GM12873 (cell line): ENCODE measurements at regions not wholly inside any gene's neighbourhood (a gene's known extent, or its start where the extent isn't known, plus 50 kb on each side); places are given as distances from the start of the nearest gene placed in this dataset.

Experiments
- TF ChIP-seq, protein P1 (sequence below): IDR thresholded peaks from 2 replicates; pipeline ENCODE4 v1.5.1; 2012; ENCODE audit warnings: low read depth, mild to moderate bottlenecking, moderate library complexity, low read length, control low read depth; ENCODE audit not compliant: insufficient read depth; ENCODE audit errors: missing control alignments

DNA sequence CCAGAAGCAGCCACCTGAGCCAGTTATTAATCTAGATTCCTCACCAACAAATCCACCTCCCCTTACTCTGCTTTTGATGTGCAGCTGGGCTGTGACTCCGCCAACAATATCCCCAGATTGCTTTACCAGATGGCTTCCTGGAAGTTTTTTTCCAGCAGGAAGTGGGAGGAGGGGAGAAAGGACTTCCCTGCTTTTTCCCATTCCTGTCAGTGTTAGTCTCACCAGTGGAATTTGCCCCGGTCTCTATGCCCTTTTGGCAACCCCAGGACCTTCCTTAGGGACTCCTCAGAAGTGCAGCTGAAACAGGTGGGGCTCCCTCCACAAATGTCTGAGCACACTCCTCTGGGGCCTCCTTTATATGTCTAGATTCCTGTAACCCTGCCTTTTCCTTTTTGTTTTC lies 465.2 kb upstream of the IGFBP7 start:
- TF ChIP-seq, protein P1, sequence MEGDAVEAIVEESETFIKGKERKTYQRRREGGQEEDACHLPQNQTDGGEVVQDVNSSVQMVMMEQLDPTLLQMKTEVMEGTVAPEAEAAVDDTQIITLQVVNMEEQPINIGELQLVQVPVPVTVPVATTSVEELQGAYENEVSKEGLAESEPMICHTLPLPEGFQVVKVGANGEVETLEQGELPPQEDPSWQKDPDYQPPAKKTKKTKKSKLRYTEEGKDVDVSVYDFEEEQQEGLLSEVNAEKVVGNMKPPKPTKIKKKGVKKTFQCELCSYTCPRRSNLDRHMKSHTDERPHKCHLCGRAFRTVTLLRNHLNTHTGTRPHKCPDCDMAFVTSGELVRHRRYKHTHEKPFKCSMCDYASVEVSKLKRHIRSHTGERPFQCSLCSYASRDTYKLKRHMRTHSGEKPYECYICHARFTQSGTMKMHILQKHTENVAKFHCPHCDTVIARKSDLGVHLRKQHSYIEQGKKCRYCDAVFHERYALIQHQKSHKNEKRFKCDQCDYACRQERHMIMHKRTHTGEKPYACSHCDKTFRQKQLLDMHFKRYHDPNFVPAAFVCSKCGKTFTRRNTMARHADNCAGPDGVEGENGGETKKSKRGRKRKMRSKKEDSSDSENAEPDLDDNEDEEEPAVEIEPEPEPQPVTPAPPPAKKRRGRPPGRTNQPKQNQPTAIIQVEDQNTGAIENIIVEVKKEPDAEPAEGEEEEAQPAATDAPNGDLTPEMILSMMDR = no peak

DNA sequence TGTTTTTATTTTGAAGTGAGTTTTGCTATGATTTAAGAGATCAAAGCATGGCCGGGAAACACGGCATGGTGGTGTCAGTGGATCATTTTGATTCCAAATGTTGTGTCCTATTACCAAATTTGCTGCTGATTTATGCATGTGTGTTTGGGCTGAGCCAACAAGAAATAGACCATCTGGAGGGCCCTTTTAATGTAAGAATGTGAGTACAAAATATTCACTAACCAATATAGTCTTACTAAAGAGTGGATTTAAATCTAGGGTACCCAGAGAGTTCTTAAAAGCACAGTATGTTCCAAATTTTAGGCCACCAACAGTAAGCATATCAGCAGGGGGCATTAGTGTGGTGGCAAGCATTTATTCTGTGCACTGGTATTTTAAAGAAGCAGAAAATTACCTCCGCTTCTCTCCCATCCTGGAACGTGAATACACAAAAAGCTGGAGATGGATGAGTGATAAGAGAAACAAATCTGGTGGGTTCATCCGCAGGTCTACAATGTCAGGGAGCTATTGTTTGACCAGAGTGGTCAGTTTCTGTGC lies 444.4 kb upstream of the IGFBP7 start:
- TF ChIP-seq, protein P1 = no peak

DNA sequence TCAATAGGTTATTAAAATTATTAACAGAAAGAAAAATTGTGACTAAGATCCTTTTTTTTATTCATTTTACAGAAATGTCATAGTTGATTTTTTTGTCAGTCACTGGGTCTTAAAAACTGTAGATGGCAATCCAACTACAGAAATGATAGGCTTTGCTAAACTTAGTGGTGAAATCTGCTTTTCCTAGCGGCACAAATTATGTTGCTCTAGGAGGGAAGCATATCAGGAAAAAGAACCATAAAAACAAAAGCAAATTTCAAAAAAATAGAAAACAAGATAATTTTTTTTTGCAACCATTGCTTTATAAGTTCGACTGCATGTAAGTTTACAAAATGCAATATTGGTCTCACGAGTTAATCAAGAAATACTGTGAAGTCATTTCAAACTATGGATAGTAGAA lies 443.5 kb upstream of the IGFBP7 start:
- TF ChIP-seq, protein P1 = no peak

DNA sequence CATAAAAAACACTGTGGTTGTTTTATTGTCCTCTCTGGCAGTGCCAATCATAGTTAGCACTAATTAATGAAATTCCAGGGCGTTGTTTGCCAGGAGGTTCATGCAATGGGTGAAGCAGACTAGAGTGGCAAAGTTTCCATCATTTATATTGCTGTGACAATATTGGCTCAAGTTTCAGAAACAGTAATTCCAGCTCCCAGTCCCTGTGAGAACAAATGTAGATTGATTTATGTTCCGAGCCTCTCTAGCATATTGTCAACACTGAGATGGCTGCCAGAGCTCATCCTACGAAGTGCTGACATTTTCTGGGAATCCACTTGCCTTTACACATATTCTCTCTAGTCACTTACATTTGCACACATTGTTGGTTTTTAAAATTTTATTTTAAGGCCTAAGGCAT lies 440.0 kb upstream of the IGFBP7 start:
- TF ChIP-seq, protein P1 = no peak

DNA sequence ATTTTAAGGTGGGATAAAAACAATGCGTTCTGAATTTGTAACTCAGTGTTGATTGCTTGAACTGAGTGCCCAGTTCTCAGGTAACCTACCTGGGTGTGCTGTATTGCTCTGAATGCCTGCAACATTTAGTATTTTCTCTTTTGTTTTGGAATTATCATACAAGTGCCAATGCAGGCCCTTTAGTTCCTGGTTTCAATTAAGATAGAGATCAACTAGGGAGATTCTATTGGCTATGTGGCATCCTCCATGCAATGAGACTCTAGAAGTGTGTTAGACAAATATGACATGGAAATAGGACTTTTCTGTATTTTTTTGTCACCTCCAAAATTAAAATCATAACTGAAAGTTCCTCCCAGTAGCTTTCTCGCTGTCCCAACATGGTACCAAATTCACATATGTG lies 438.7 kb upstream of the IGFBP7 start:
- TF ChIP-seq, protein P1 = no peak

DNA sequence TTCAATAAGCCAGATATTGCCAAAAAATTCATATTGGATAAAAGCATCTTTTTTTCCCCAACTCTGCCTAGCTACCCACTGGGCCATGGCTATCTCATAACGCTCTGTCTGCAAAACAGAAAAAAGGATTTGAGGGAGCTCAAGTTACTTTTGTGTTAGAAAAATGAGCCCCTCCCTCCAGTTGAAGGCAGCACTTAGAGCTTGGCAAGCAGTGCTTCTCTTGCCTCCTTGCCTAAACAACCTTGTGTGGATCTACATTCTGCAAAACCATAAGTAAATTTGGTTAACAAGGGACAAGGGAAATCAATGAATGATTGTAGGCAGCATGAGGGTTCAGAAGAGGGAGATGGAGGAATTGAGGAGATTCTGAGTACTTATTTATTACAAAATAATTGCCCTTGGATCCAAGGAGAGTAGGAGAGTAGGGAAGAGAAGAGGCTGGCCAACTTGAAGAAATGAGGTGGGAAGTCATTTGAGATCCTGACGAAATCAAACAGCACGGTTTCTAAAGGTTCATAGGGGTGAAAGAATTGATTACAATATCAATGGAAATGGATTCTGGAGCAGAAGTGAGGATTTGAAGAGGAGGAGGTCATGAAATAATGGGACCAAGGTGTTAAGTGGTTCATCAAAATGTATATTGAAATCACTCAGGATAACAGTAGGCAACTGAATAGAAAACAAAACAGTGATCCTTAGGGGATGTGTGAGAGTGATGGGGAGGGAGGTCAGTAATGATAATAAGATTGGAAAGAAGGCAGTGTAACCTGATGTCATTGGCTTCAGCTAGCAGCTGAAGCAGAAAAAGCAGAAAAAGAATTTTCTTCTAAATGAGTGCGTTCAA lies 434.8 kb upstream of the IGFBP7 start:
- TF ChIP-seq, protein P1 = no peak

DNA sequence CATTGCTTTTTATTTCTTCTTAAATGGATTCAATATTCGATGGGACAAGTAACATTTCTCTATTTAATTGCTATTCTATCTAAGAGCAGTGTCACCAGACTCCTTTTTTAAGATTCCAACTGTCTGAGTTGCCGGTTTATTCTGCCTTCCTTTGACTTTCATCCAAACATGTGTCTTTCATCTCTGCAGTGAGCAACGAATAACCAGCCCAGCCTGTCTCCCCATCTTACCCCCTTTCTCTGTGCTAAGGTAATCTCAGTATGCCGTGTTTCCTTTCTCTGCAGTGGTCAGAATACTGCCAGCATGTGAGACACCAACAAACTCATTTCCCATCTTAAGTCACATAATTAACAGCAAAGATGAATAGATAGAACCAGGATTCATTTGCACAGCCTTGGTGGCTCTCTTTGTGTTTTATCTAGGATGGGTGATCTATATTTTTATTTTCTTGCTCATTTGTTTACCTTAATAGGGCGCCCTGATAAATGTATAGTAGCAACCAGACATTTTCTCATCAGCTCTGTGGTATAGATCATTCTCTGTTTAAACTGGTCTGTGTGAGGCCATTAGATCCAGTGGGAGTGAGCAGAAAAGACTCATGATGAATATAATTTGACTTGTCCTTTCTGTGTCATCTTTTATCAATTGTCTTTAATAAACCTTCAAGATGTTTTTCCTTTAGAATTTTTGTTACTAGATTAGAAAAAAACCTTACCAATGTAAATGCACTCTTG lies 394.8 kb upstream of the IGFBP7 start:
- TF ChIP-seq, protein P1 = no peak
